GM19395 (cell line): ENCODE measurements at regions not wholly inside any gene's neighbourhood (a gene's known extent, or its start where the extent isn't known, plus 50 kb on each side); places are given as distances from the start of the nearest gene placed in this dataset.
"Not testable (repeated sequence)": the region's sequence is repeated elsewhere in the genome, so short reads cannot be mapped to it uniquely, and the experiment has no call there.

Experiments
- ATAC-seq: cut with Tn5 transposase; IDR thresholded peaks from one replicate; pipeline ENCODE4 v1.9.1; 2021; ENCODE audit warnings: mild to moderate bottlenecking, moderate library complexity; ENCODE audit not compliant: unreplicated experiment

- ATAC-seq: no peak
These were observed 250.4 kb upstream of the CHD1 start for GRCh38 chr5:99179206-99179605.

- no peak for ATAC-seq
These were observed 249.0 kb upstream of the CHD1 start for GRCh38 chr5:99177796-99178195.

GRCh38 chr5:99176186-99176585 is 247.4 kb upstream of the CHD1 start:
- ATAC-seq: no peak

GRCh38 chr5:99169309-99169708 is 240.5 kb upstream of the CHD1 start:
- no peak for ATAC-seq

GRCh38 chr5:99161538-99161937 is 232.7 kb upstream of the CHD1 start:
- ATAC-seq: not testable (repeated sequence)

- no peak for ATAC-seq
These were observed 227.9 kb upstream of the CHD1 start for GRCh38 chr5:99156688-99157087.

- not testable (repeated sequence) for ATAC-seq
These were observed 214.5 kb upstream of the CHD1 start for GRCh38 chr5:99143283-99143795.

GRCh38 chr5:99141534-99142128 is 212.8 kb upstream of the CHD1 start:
- no peak for ATAC-seq

GRCh38 chr5:99138911-99139310 is 210.1 kb upstream of the CHD1 start:
- ATAC-seq: no peak

GRCh38 chr5:99133921-99134320 is 205.1 kb upstream of the CHD1 start:
- ATAC-seq: no peak

- ATAC-seq: no peak
These were observed 201.1 kb upstream of the CHD1 start for GRCh38 chr5:99129768-99130501.

- no peak for ATAC-seq
These were observed 194.2 kb upstream of the CHD1 start for GRCh38 chr5:99122976-99123375.

- ATAC-seq: no peak
These were observed 190.5 kb upstream of the CHD1 start for GRCh38 chr5:99119326-99119725.

- no peak for ATAC-seq
These were observed 187.7 kb upstream of the CHD1 start for GRCh38 chr5:99116526-99116925.

GRCh38 chr5:99109894-99110293 is 181.1 kb upstream of the CHD1 start:
- ATAC-seq: no peak

- ATAC-seq: no peak
These were observed 176.4 kb upstream of the CHD1 start for GRCh38 chr5:99105216-99105615.

- ATAC-seq: peak; percentile 52
These were observed 175.8 kb upstream of the CHD1 start for GRCh38 chr5:99104538-99105132.

GRCh38 chr5:99102073-99102697 is 173.4 kb upstream of the CHD1 start:
- ATAC-seq: no peak

- ATAC-seq: no peak
These were observed 170.9 kb upstream of the CHD1 start for GRCh38 chr5:99099691-99100090.

- no peak for ATAC-seq
These were observed 161.2 kb upstream of the CHD1 start for GRCh38 chr5:99089822-99090549.

GRCh38 chr5:99088309-99088708 is 159.5 kb upstream of the CHD1 start:
- ATAC-seq: no peak
